ENCODE measurements at regions not wholly inside any gene's neighbourhood (a gene's known extent, or its start where the extent isn't known, plus 50 kb on each side); places are given as distances from the start of the nearest gene placed in this dataset.

GRCh38 chr5:43891112-43891511, 288.1 kb downstream of the NNT start:
- TF ChIP-seq POLR2AphosphoS5 (IDR thresholded peaks at IDR 0.05; ENCODE audit: control insufficient read depth, insufficient read depth, low read depth, low read length) (no peak), CTCF (IDR thresholded peaks at IDR 0.05 in 2 of 3, conservative IDR thresholded peaks at IDR 0.05 in 1 of 3; ENCODE audit: insufficient read depth in 2 of 3, low read depth in 1 of 3, low read length in 3 of 3) (no peak), MAX (CRISPR knock-in tag; IDR thresholded peaks at IDR 0.05) (no peak), ZC3H11A (IDR thresholded peaks at IDR 0.05; ENCODE audit: low read depth, low read length) (no peak), JUN (IDR thresholded peaks at IDR 0.05; ENCODE audit: borderline replicate concordance, low read depth, low read length) (no peak), JUN (CRISPR knock-in tag; IDR thresholded peaks at IDR 0.05; ENCODE audit: borderline replicate concordance) (no peak)
